PC-9 (cell line): ENCODE measurements at regions not wholly inside any gene's neighbourhood (a gene's known extent, or its start where the extent isn't known, plus 50 kb on each side); places are given as distances from the start of the nearest gene placed in this dataset.

Source experiments
- BruUV-seq: library from RNA; stranded (reverse); fragments of 400-500 nt; replicated peaks from 2 replicates; lab custom pipeline; 2021; lab: Mats Ljungman, UMichigan
- CTCF ChIA-PET: fragments of 300-600 bp; sonication (Branson Sonifier 250); formaldehyde crosslinking; loops from one replicate; lab custom pipeline; 2022; ENCODE audit warnings: antibody characterized with exemption; lab: Charles Lee
- POLR2A ChIA-PET: fragments of 300-600 bp; sonication (Branson Sonifier 250); formaldehyde crosslinking; loops from one replicate; lab custom pipeline; 2022; ENCODE audit warnings: antibody characterized with exemption; ENCODE audit not compliant: unreplicated experiment; lab: Charles Lee
- DNase-seq, 2 experiments: peaks; one replicate each; pipeline versions ENCODE4 v3.0.0 to v3.0.0-alpha.2; 2015 to 2022; ENCODE audit warnings: mixed read lengths in 1 of 2
- H2AFZ ChIP-seq: fragments of 200-600 bp; sonication (generic); 2 replicates; pipeline ENCODE4 v1.8.1; 2017; ENCODE audit warnings: antibody characterized with exemption
- H3F3A ChIP-seq: fragments of 200-600 bp; sonication (generic); 2 replicates; pipeline ENCODE4 v1.8.1; 2017; ENCODE audit warnings: antibody characterized with exemption, mild to moderate bottlenecking, low read depth; ENCODE audit not compliant: insufficient read depth
- H3K27ac ChIP-seq: fragments of 200-600 bp; sonication (generic); 2 replicates; pipeline ENCODE4 v1.6.1; 2016; ENCODE audit warnings: mixed run types
- H3K27me3 ChIP-seq: fragments of 200-600 bp; sonication (generic); 2 replicates; pipeline ENCODE4 v1.6.1; 2016; ENCODE audit warnings: low read depth, mixed run types; ENCODE audit not compliant: insufficient read depth
- H3K36me3 ChIP-seq: fragments of 200-600 bp; sonication (generic); 2 replicates; pipeline ENCODE4 v1.6.1; 2016; ENCODE audit warnings: low read depth, mixed run types
- H3K4me1 ChIP-seq: fragments of 200-600 bp; sonication (generic); replicated peaks from 2 replicates; pipeline ENCODE4 v1.6.1; 2016; ENCODE audit warnings: mixed run types; ENCODE audit not compliant: insufficient read depth
- H3K4me2 ChIP-seq: fragments of 200-600 bp; sonication (generic); 2 replicates; pipeline ENCODE4 v1.6.1; 2017; ENCODE audit warnings: mixed run types
- H3K4me3 ChIP-seq: fragments of 200-600 bp; sonication (generic); 2 replicates; pipeline ENCODE4 v1.6.1; 2016; ENCODE audit warnings: mixed run types
- H3K79me2 ChIP-seq: fragments of 200-600 bp; sonication (generic); 2 replicates; pipeline ENCODE4 v1.6.1; 2017; ENCODE audit warnings: low read depth, mixed run types
- H3K9me2 ChIP-seq: fragments of 200-600 bp; sonication (generic); 2 replicates; pipeline ENCODE4 v1.8.1; 2017; ENCODE audit warnings: mild to moderate bottlenecking; ENCODE audit not compliant: insufficient read depth
- H3K9me3 ChIP-seq: fragments of 200-600 bp; sonication (generic); 2 replicates; pipeline ENCODE4 v1.8.1; 2016; ENCODE audit warnings: low read depth; ENCODE audit not compliant: insufficient read depth
- H4K20me1 ChIP-seq: fragments of 200-600 bp; sonication (generic); 2 replicates; pipeline ENCODE4 v1.8.1; 2017; ENCODE audit not compliant: insufficient read depth
- EZH2 ChIP-seq: fragments of 200-600 bp; sonication (generic); IDR thresholded peaks from 2 replicates; pipeline ENCODE4 v1.8.0; 2017; ENCODE audit warnings: antibody characterized with exemption, low read depth
- intact Hi-C: fragments of 100-400 bp; cut with micrococcal nuclease; formaldehyde crosslinking; loops from one replicate; pipeline ENCODE4 v1.10.0; 2022; ENCODE audit not compliant: unreplicated experiment
- TF ChIP-seq, protein P1 (sequence below): fragments of 200-600 bp; sonication (generic); conservative IDR thresholded peaks from 2 replicates; pipeline ENCODE4 v1.6.1; 2017; ENCODE audit warnings: mixed run types, antibody characterized with exemption, mild to moderate bottlenecking, moderate library complexity

DNA sequence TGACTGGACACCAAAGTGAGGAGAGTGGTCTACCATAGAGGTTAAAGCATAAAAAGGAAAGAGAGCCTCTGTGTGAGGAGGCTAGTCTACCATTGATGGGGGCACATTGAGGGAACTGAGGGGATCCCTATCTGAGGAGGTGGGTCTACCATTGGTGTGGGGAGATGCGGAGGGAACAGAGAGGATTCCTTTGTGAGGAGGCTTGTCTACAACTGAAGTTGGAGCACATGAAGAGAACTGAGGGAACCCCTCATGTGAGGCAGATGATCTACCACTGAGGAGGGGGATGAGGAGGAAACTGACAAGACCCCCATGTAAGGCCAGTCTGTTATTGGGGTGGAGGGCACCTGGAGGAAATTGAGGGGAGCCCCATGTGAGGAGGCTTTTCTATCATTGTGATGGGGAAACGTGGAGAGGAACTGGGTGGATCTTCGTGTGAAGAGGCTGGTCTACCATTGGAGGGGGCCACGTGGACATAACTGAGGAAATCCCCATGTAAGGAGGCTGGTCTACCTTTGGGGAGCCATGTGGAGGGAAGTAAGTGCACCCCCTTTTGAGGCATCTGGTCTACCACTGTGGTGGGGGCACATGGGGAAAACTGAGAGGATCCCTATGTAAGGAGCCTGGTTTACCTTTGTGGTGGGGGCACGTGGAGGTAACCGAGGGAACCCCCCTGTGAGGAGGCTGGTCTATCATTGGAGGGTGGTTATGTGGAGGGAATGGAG, 160.1 kb downstream of the FBLN2 start:
- no peaks in the 10 kb centered on the region for H3K79me2 ChIP-seq
- no TSS peak for BruUV-seq
- H3K9me3 ChIP-seq: no peaks in the 10 kb centered on the region; the same call in 1 of the 2 replicates
- peaks cover 55% of the 10 kb centered on the region for H3K27me3 ChIP-seq
- no peaks in the 10 kb centered on the region for H3K36me3 ChIP-seq
- H3F3A ChIP-seq: no peaks in the 10 kb centered on the region
- intact Hi-C loops: no loop called here
- DNase-seq: no peak
- no peak overlapping the region for H3K4me2 ChIP-seq
- H3K9me2 ChIP-seq: no peaks in the 10 kb centered on the region
- H3K4me1 ChIP-seq: no peaks in the 10 kb centered on the region
- TF ChIP-seq, protein P1, sequence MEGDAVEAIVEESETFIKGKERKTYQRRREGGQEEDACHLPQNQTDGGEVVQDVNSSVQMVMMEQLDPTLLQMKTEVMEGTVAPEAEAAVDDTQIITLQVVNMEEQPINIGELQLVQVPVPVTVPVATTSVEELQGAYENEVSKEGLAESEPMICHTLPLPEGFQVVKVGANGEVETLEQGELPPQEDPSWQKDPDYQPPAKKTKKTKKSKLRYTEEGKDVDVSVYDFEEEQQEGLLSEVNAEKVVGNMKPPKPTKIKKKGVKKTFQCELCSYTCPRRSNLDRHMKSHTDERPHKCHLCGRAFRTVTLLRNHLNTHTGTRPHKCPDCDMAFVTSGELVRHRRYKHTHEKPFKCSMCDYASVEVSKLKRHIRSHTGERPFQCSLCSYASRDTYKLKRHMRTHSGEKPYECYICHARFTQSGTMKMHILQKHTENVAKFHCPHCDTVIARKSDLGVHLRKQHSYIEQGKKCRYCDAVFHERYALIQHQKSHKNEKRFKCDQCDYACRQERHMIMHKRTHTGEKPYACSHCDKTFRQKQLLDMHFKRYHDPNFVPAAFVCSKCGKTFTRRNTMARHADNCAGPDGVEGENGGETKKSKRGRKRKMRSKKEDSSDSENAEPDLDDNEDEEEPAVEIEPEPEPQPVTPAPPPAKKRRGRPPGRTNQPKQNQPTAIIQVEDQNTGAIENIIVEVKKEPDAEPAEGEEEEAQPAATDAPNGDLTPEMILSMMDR: no peak
- no peak for TF ChIP-seq EZH2
- H2AFZ ChIP-seq: no peak overlapping the region
- ChIA-PET CTCF (no interaction called here), POLR2A (no interaction called here)
- H3K4me3 ChIP-seq: no peak overlapping the region
- no peak overlapping the region for H3K27ac ChIP-seq
- no peaks in the 10 kb centered on the region for H4K20me1 ChIP-seq

DNA sequence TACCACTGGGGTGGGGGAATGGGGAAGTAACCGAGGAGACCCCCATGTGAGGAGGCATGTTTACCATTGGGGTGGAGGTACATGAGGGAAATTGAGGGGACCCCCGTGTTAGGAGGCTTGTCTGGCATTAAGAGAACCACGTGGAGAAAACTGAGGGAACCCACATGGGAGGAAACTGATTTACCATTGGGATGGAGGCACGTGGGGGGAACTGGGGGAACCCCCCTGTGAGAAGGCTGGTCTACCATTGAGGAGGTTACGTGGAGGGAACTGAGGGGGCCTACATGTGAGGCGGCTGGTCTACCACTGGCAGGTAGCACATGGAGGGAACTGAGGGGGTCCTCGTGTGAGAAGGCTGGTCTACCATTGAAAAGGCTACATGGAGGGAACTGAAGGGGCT, 159.4 kb downstream of the FBLN2 start:
- no TSS peak for BruUV-seq
- intact Hi-C loops: no loop called here
- H3K9me2 ChIP-seq: no peaks in the 10 kb centered on the region
- no peaks in the 10 kb centered on the region for H3K79me2 ChIP-seq
- no peak overlapping the region for H3K27ac ChIP-seq
- H3K4me2 ChIP-seq: no peak overlapping the region
- H3K36me3 ChIP-seq: no peaks in the 10 kb centered on the region
- no peaks in the 10 kb centered on the region for H3K4me1 ChIP-seq
- DNase-seq: no peak
- peaks cover 52% of the 10 kb centered on the region for H3K27me3 ChIP-seq
- no peaks in the 10 kb centered on the region; the same call in 1 of the 2 replicates for H3K9me3 ChIP-seq
- H4K20me1 ChIP-seq: no peaks in the 10 kb centered on the region
- no peak overlapping the region for H2AFZ ChIP-seq
- no peaks in the 10 kb centered on the region for H3F3A ChIP-seq
- TF ChIP-seq, protein P1: no peak
- TF ChIP-seq EZH2: no peak
- H3K4me3 ChIP-seq: no peak overlapping the region
- ChIA-PET POLR2A (no interaction called here), CTCF (no interaction called here)

DNA sequence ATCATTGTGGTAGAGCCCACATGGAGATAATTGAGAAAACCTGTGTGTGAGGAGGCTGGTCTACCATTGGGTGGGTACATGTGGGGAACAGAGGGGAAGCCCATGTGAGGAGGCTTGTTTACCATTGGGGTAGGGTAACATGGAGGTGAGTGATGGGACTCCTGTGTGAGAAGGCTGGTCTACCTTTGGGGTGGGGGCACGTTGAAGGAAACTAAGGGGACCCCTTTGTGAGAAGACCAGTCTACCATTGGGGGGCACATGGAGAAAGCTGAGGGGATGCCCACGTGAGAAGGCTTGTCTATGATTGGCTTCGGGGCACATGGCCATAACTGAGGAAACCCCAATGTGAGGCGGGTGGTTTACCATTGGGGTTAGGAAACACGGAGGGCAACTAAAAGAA, 158.5 kb downstream of the FBLN2 start:
- Histone ChIP-seq H4K20me1 (no peaks in the 10 kb centered on the region), H3F3A (no peaks in the 10 kb centered on the region), H3K4me3 (no peak overlapping the region), H3K9me3 (no peaks in the 10 kb centered on the region; the same call in 1 of the 2 replicates), H3K27ac (no peak overlapping the region), H3K27me3 (peaks cover 46% of the 10 kb centered on the region), H3K79me2 (no peaks in the 10 kb centered on the region), H3K36me3 (no peaks in the 10 kb centered on the region), H3K4me1 (no peaks in the 10 kb centered on the region), H3K9me2 (no peaks in the 10 kb centered on the region), H3K4me2 (no peak overlapping the region), H2AFZ (no peak overlapping the region)
- intact Hi-C loops: no loop called here
- no peak for DNase-seq
- TF ChIP-seq, protein P1: no peak
- no peak for TF ChIP-seq EZH2
- CTCF ChIA-PET: no interaction called here
- no TSS peak for BruUV-seq
- POLR2A ChIA-PET: no interaction called here
